Endothelial cell of umbilical vein (primary cell): ENCODE measurements at regions not wholly inside any gene's neighbourhood (a gene's known extent, or its start where the extent isn't known, plus 50 kb on each side); places are given as distances from the start of the nearest gene placed in this dataset.

ENCODE experiments used
- BruUV-seq: library from RNA; stranded (reverse); fragments of 400-500 nt; replicated peaks from 2 replicates; lab custom pipeline; 2021; lab: Mats Ljungman, UMichigan
- CTCF ChIA-PET: fragments of 300-600, 350-600 bp; sonication (Branson Sonifier 250); formaldehyde crosslinking; loops from one replicate; lab custom pipeline; 2021; ENCODE audit warnings: antibody characterized with exemption, inconsistent platforms; lab: Charles Lee
- POLR2A ChIA-PET: fragments of 300-600, 350-600 bp; sonication (Branson Sonifier 250); formaldehyde crosslinking; loops from one replicate; lab custom pipeline; 2021; ENCODE audit warnings: antibody characterized with exemption, inconsistent platforms; lab: Charles Lee
- DNase-seq: peaks from one replicate; pipeline ENCODE4 v3.0.0-alpha.2; 2011; ENCODE audit warnings: low read depth, low spot score
- FAIRE-seq: peaks from 2 replicates; lab custom pipeline; 2011; peaks lifted over from hg19 to GRCh38; lab: Jason Lieb, UNC
- H2AFZ ChIP-seq: 2 replicates; pipeline ENCODE4 v1.6.0; 2012; ENCODE audit warnings: low read depth, low read length, control low read depth, inconsistent platforms
- H3K27ac ChIP-seq: 2 replicates; pipeline ENCODE4 v1.5.1; 2011; ENCODE audit warnings: low read depth, mild to moderate bottlenecking, control low read depth, low read length, moderate library complexity; ENCODE audit not compliant: insufficient read depth
- H3K27me3 ChIP-seq, 2 experiments: 2 replicates each; pipeline versions ENCODE4 v1.6.0 to v1.6.1; 2011; ENCODE audit warnings: low read length in 2 of 2, mixed read lengths in 1 of 2; ENCODE audit not compliant: control insufficient read depth in 2 of 2, insufficient read depth in 2 of 2
- H3K36me3 ChIP-seq, 2 experiments: 2 replicates in 1 of 2; 3 replicates in 1 of 2; pipeline ENCODE4 v1.5.1; 2011; ENCODE audit warnings: low read length in 2 of 2, mild to moderate bottlenecking in 1 of 2, moderate library complexity in 1 of 2; ENCODE audit not compliant: control insufficient read depth in 2 of 2, insufficient read depth in 2 of 2; ENCODE audit errors: extremely low read depth in 1 of 2
- H3K4me1 ChIP-seq: 3 replicates; pipeline ENCODE4 v1.5.1; 2011; ENCODE audit warnings: mild to moderate bottlenecking, low read length; ENCODE audit not compliant: control insufficient read depth, insufficient read depth; ENCODE audit errors: extremely low read depth
- H3K4me2 ChIP-seq: 2 replicates; pipeline ENCODE4 v1.6.1; 2011; ENCODE audit warnings: low read length, control low read depth, mixed read lengths; ENCODE audit not compliant: insufficient read depth
- H3K4me3 ChIP-seq, 3 experiments: fragments of 200-600 bp in 1 of 3; sonication (generic), shearing (Covaris generic) in 1 of 3; replicated peaks in 1 of 3; 2 replicates each; pipeline ENCODE4 v1.5.1; 2011 to 2016; ENCODE audit warnings: control low read depth in 3 of 3, low read length in 3 of 3, mild to moderate bottlenecking in 2 of 3, inconsistent platforms in 1 of 3, low read depth in 1 of 3, moderate library complexity in 1 of 3; ENCODE audit not compliant: insufficient read depth in 1 of 3
- H3K79me2 ChIP-seq: 2 replicates; pipeline ENCODE4 v1.6.0; 2012; ENCODE audit warnings: low read length, inconsistent platforms; ENCODE audit not compliant: control insufficient read depth, insufficient read depth
- H3K9ac ChIP-seq: replicated peaks from 2 replicates; pipeline ENCODE3; 2011; ENCODE audit warnings: low read length, control low read depth; ENCODE audit not compliant: insufficient read depth; ENCODE audit errors: extremely low read depth
- H3K9me1 ChIP-seq: replicated peaks from 3 replicates; pipeline ENCODE4 v1.6.0; 2011; ENCODE audit warnings: mild to moderate bottlenecking, low read length; ENCODE audit not compliant: control insufficient read depth, insufficient read depth; ENCODE audit errors: extremely low read depth
- H3K9me3 ChIP-seq: replicated peaks from 2 replicates; pipeline ENCODE4 v1.5.1; 2012; ENCODE audit warnings: low read length, inconsistent platforms; ENCODE audit not compliant: control insufficient read depth, insufficient read depth
- H4K20me1 ChIP-seq: replicated peaks from 2 replicates; pipeline ENCODE3; 2011; ENCODE audit warnings: mild to moderate bottlenecking, low read length; ENCODE audit not compliant: control insufficient read depth, insufficient read depth; ENCODE audit errors: extremely low read depth
- EZH2 ChIP-seq: IDR thresholded peaks from 2 replicates; pipeline ENCODE4 v1.6.1; 2012; ENCODE audit warnings: borderline replicate concordance, low read depth, mild to moderate bottlenecking, moderate library complexity, low read length, inconsistent platforms; ENCODE audit not compliant: severe bottlenecking
- FOS ChIP-seq: IDR thresholded peaks from 2 replicates; pipeline ENCODE4 v1.6.1; 2011; ENCODE audit warnings: mild to moderate bottlenecking, low read length, moderate library complexity, borderline replicate concordance; ENCODE audit not compliant: insufficient read depth
- GATA2 ChIP-seq: IDR thresholded peaks from 2 replicates; pipeline ENCODE4 v1.7.0; 2011; ENCODE audit warnings: low read depth, mild to moderate bottlenecking, moderate library complexity, mixed read lengths, low read length; ENCODE audit not compliant: insufficient read length, insufficient read depth
- JUN ChIP-seq: IDR thresholded peaks from 2 replicates; pipeline ENCODE4 v1.6.1; 2011; ENCODE audit warnings: borderline replicate concordance, low read depth; ENCODE audit not compliant: insufficient read length, insufficient read depth
- MYC ChIP-seq: IDR thresholded peaks from one replicate; pipeline ENCODE4 v1.6.1; 2011; ENCODE audit warnings: mild to moderate bottlenecking, low read depth, low read length
- POLR2A ChIP-seq: IDR thresholded peaks from 2 replicates; pipeline ENCODE4 v1.6.1; 2012; ENCODE audit warnings: low read depth, mild to moderate bottlenecking, control low read depth, low read length
- POLR2AphosphoS5 ChIP-seq: IDR thresholded peaks from 2 replicates; pipeline ENCODE4 v1.6.1; 2012; ENCODE audit warnings: low read depth, mild to moderate bottlenecking, control low read depth, low read length, moderate library complexity; ENCODE audit not compliant: insufficient read depth
- dilution Hi-C: fragments of 300-500 bp; cut with MboI; formaldehyde crosslinking; loops from one replicate; pipeline ENCODE4 v1.15.0; 2019; ENCODE audit warnings: low sequenced_read_pairs; ENCODE audit not compliant: extremely low pct_ligation_motif_present
- intact Hi-C: fragments of 100-400 bp; cut with micrococcal nuclease; formaldehyde crosslinking; loops from one replicate; pipeline ENCODE4 v1.10.0; 2022
- TF ChIP-seq, protein P1 (sequence below), 2 donors: IDR thresholded peaks; 1 replicate in 1 of 2; 2 replicates in 1 of 2; pipeline ENCODE4 v1.5.1; 2011; ENCODE audit warnings: low read length in 2 of 2, mild to moderate bottlenecking in 2 of 2, moderate library complexity in 2 of 2, control low read depth in 1 of 2, inconsistent platforms in 1 of 2, low read depth in 1 of 2; ENCODE audit not compliant: insufficient read depth in 1 of 2; ENCODE audit errors: extremely low read depth in 1 of 2
- TF ChIP-seq, protein P2 (sequence below): IDR thresholded peaks from 2 replicates; pipeline ENCODE4 v1.6.1; 2011; ENCODE audit not compliant: insufficient read depth, insufficient read length

DNA sequence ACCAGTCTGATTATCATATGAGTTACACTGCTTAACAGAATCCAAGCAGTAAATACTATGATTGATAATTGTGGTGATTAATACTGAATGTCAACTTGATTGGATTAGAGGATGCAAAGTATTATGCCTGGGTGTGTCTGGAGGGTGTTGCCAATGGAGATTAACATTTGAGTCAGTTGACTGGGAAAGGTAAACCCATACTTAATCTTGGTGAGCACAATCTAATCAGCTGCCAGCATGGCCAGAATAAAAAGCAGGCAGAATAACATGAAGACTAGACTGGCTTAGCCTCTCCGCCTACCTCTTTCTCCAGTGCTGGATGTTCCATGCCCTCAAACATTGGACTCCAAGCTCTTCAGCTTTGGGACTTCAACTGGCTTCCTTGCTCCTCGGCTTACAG lies 961.3 kb downstream of the ADGRL3 start:
- dilution Hi-C loops = no loop called here
- H3K9me3 ChIP-seq = peaks cover 2% of the 10 kb centered on the region
- no peak overlapping the region for H3K27ac ChIP-seq
- no peaks in the 10 kb centered on the region for H4K20me1 ChIP-seq
- no peak overlapping the region for H3K4me2 ChIP-seq
- ChIA-PET CTCF (no interaction called here), POLR2A (no interaction called here)
- no peaks in the 10 kb centered on the region for H3K4me1 ChIP-seq
- no peak overlapping the region for H3K4me3 ChIP-seq
- no peaks in the 10 kb centered on the region for H3K27me3 ChIP-seq
- no peaks in the 10 kb centered on the region for H3K36me3 ChIP-seq
- H3K9ac ChIP-seq = no peak overlapping the region
- no peaks in the 10 kb centered on the region for H3K79me2 ChIP-seq
- DNase-seq (no peak), FAIRE-seq (no peak)
- BruUV-seq = no TSS peak
- no peak for TF ChIP-seq POLR2AphosphoS5
- TF ChIP-seq, protein P1, sequence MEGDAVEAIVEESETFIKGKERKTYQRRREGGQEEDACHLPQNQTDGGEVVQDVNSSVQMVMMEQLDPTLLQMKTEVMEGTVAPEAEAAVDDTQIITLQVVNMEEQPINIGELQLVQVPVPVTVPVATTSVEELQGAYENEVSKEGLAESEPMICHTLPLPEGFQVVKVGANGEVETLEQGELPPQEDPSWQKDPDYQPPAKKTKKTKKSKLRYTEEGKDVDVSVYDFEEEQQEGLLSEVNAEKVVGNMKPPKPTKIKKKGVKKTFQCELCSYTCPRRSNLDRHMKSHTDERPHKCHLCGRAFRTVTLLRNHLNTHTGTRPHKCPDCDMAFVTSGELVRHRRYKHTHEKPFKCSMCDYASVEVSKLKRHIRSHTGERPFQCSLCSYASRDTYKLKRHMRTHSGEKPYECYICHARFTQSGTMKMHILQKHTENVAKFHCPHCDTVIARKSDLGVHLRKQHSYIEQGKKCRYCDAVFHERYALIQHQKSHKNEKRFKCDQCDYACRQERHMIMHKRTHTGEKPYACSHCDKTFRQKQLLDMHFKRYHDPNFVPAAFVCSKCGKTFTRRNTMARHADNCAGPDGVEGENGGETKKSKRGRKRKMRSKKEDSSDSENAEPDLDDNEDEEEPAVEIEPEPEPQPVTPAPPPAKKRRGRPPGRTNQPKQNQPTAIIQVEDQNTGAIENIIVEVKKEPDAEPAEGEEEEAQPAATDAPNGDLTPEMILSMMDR (IDR thresholded peaks at IDR 0.05; ENCODE audit: extremely low read depth in 1 of 2, insufficient read depth in 1 of 2, low read depth in 1 of 2, low read length in 2 of 2) = no peak
- TF ChIP-seq MYC = no peak
- TF ChIP-seq, protein P2, sequence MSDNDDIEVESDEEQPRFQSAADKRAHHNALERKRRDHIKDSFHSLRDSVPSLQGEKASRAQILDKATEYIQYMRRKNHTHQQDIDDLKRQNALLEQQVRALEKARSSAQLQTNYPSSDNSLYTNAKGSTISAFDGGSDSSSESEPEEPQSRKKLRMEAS = no peak
- TF ChIP-seq POLR2A = no peak
- no peak for TF ChIP-seq EZH2
- no peak for TF ChIP-seq JUN
- TF ChIP-seq GATA2 = no peak
- no peak for TF ChIP-seq FOS
- intact Hi-C loops = no loop called here
- no peak overlapping the region for H2AFZ ChIP-seq
- H3K9me1 ChIP-seq = no peaks in the 10 kb centered on the region
